Hepatocyte (in vitro differentiated cells): ENCODE measurements at regions not wholly inside any gene's neighbourhood (a gene's known extent, or its start where the extent isn't known, plus 50 kb on each side); places are given as distances from the start of the nearest gene placed in this dataset.

Experiments
- EZH2phosphoT487 ChIP-seq: fragments of 200-600 bp; sonication (generic); IDR thresholded peaks from one replicate; pipeline ENCODE4 v1.6.1; 2018; ENCODE audit warnings: antibody characterized with exemption, mild to moderate bottlenecking, low read depth, moderate library complexity; ENCODE audit not compliant: unreplicated experiment, severe bottlenecking
- TF ChIP-seq, protein P1 (sequence below): fragments of 200-600 bp; sonication (generic); IDR thresholded peaks from 2 replicates; pipeline ENCODE4 v1.5.1; 2016; ENCODE audit warnings: antibody characterized with exemption, mild to moderate bottlenecking; ENCODE audit not compliant: poor library complexity

DNA sequence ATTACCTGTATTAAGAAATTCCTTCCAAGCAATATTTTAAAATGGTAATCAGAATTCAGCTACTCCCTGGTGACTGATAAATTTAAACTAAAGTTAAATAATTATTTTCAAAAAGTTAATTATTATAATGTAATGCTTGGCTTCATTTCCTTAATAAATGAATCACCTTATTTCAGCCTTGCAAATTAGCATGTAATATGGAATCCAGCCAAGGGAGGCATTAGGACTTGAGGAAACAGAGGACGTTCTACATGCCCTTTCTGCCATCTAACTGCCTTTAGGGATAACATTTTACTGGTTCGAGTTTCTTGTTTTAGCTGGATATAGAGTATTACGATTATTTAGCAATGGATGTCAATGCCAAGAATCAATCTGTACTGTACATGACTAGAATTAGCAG, 636.3 kb downstream of the TSN start:
- TF ChIP-seq, protein P1, sequence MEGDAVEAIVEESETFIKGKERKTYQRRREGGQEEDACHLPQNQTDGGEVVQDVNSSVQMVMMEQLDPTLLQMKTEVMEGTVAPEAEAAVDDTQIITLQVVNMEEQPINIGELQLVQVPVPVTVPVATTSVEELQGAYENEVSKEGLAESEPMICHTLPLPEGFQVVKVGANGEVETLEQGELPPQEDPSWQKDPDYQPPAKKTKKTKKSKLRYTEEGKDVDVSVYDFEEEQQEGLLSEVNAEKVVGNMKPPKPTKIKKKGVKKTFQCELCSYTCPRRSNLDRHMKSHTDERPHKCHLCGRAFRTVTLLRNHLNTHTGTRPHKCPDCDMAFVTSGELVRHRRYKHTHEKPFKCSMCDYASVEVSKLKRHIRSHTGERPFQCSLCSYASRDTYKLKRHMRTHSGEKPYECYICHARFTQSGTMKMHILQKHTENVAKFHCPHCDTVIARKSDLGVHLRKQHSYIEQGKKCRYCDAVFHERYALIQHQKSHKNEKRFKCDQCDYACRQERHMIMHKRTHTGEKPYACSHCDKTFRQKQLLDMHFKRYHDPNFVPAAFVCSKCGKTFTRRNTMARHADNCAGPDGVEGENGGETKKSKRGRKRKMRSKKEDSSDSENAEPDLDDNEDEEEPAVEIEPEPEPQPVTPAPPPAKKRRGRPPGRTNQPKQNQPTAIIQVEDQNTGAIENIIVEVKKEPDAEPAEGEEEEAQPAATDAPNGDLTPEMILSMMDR: no peak
- no peak for TF ChIP-seq EZH2phosphoT487
